GM21529 (cell line): ENCODE measurements at regions not wholly inside any gene's neighbourhood (a gene's known extent, or its start where the extent isn't known, plus 50 kb on each side); places are given as distances from the start of the nearest gene placed in this dataset.
"Not testable (repeated sequence)": the region's sequence is repeated elsewhere in the genome, so short reads cannot be mapped to it uniquely, and the experiment has no call there.

Experiments
- ATAC-seq: cut with Tn5 transposase; IDR thresholded peaks from one replicate; pipeline ENCODE4 v1.9.1; 2021; ENCODE audit not compliant: unreplicated experiment

- no peak for ATAC-seq
These were observed 1223.2 kb upstream of the TMEM132C start for GRCh38 chr12:127043731-127044130.

DNA sequence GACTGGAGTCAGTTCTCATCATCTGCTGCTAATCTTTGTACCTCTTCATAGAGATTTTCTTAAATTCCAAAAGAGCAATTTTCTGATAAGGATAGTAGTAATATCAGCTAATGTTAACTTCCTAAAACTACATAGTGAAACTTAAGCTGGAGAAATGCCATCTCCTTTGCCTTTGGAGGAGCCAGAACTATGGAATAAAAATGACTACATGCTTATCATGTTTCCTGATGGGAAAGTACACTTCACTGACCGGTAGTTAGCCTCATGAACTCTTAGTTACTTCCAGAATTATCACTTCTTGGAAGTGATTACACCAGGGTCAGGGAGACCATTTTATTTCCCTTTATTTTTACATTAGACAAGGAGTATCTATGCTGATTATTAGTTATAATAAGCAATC is 1222.1 kb upstream of the TMEM132C start:
- ATAC-seq, result no peak

DNA sequence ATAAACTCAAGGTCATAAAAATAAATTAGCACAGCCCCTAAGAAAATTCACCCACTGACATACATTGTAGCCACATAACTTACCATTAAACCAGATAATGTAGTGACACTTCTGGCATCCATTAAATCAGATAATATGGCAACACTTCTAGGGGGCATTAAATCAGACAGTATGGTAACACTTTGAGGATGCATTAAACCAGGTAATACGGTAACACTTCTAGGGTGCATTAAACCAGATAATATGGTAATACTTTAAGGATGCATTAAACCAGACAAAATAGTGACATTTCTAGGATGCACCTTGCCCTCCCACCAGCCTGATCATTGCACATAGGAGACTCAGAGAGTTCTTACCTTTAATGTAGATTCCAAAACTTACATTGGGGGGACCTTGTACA is 1220.5 kb upstream of the TMEM132C start:
- no peak for ATAC-seq

- ATAC-seq, result no peak
These were observed 1218.9 kb upstream of the TMEM132C start for GRCh38 chr12:127048057-127048456.

DNA sequence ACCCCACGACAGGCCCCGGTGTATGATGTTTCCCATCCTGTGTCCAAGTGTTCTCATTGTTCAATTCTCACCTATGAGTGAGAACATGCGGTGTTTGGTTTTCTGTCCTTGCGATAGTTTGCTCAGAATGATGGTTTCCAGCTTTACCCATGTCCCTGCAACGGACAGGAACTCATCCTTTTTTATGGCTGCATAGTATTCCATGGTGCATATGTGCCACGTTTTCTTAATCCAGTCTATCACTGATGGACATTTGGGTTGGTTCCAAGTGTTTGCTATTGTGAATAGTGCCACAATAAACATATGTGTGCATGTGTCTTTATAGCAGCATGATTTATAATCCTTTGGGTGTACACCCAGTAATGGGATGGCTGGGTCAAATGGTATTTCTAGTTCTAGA is 1218.4 kb upstream of the TMEM132C start:
- ATAC-seq, result not testable (repeated sequence)

DNA sequence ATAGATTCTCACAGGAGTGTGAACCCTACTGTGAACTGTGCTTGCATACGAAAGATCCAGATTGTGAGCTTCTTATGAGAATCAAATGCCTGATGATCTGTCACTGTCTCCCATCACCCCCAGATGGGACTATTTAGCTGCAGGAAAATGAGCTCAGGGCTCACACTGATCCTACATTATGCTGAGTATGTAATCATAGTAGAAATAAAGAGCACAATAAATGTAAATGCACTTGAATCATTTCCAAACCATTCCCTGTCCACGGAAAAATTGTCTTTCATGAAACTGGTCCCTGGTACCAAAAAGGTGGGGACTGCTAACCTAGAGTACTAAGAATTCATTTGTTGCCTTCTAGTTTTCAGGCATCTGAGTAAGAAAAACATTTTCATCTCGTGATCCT is 1215.8 kb upstream of the TMEM132C start:
- ATAC-seq, result no peak

- no peak for ATAC-seq
These were observed 1214.3 kb upstream of the TMEM132C start for GRCh38 chr12:127052511-127053232.

DNA sequence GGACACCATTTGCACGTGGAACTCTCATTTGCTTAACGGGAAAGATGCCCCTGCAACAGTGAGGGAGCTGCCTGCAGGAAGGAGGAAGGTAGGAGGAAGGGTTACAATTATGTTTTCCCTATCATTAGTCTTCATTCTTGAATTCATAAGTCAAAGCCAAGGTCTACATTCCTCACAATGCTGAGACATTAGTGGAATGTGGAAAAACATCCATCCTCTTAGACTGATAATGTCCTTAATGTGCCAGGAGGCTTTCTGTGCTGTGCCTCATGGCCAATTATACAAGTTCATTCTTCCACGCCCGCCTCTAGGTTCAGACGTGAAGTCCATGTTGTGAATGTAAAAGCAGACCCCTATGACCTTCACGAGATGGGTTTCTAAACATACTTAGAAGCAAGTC is 1212.4 kb upstream of the TMEM132C start:
- ATAC-seq, result no peak

GRCh38 chr12:127060310-127060847 is 1206.6 kb upstream of the TMEM132C start:
- no peak for ATAC-seq

DNA sequence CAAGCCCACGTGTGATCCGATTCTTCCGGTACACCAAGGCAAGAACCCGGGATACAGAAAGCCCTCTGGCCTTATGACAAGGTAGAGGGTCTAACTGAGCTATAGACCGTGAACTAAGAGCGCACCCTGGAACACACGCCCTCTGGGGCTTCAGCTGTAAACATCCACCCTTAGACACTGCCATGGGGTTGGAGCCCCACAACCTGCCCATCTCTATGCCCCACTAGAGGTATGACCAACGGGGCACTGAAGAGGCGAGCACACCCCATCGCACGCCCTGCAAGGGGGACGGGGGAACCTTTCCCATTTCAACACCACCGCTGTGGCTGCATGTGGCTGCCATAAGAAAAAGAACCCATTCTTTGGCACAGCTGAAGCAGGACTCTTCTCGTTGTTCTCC is 1206.0 kb upstream of the TMEM132C start:
- ATAC-seq, result no peak

DNA sequence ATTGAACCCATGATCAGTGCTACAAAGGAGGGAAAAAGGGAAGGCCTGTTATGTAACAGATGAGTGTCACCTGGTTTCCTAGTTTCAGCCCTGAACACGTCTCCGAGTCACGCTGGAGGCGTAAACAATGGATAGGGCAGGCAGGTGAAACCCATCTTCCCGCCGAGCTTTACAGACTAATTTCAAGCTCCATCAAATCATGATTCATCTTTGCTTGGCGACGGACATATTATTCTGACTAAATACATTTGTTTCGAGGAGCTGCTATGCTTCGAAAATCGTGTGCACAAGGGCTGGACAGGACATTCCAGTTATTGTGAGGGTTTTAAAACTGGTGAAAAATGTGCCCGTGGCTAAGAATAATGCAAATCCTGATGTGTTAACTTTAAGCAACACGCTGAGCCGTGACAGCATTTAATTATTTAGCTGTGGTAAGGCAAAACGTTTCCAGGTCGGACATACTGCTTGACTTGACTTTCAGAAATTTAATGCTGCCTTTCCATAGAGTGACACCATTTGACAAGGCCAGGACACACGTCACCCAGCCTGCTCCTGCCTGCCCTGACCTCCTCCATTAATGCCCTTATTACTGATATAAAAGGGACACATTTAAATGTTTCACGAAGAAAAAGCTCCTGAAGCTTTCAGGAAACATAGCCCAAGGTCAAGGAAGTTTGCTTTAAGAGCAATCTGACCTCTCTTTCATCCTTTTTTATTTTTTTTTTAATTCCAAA is 1203.5 kb upstream of the TMEM132C start:
- ATAC-seq, result no peak

DNA sequence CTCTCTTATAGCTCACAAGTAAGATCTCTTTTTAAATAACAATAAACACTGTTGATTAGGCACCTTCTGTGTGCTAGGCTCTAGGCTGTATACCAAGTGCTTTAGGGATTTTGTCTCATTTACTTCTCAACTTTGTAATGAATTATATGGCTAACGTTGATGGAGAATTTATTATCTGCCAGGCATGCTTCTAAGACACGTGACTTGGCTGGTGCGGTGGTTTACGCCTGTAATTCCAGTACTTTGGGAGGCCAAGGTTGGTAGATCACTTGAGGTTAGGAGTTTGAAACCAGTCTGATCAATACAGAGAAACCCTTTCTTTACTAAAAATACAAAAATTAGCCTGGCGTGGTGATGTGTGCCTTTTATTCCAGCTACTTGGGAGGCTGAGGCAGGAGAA is 1202.8 kb upstream of the TMEM132C start:
- ATAC-seq, result no peak

GRCh38 chr12:127065595-127065994 is 1201.4 kb upstream of the TMEM132C start:
- no peak for ATAC-seq

DNA sequence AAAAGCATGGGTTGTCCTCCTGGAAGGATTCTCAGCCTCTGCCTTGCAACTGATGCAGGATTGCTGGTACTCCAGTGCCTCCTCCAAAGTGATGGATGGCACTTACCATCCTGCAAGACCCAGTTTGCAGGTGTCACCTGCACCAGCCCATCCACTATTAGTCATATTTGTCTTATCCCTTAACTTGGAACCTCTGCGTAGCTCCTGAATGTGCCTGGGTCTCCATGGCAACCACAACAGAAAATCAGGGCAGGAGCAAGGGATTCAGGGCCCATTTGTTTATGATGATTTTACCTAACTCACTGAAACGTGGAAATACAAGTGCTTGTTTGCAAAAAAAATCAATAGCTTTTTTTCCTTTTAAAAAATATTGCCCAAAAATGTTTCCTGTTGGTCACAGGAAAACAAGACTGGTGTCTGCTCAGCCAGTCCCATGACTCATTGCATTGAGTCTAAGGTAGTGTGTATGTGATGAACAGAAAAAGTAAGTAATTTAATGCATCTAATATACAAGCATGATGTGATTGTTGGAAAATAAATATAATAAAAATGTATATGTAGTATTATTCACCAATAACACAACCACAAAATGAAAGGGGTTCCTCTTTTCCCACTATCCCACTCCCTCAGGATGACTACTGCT is 1196.3 kb upstream of the TMEM132C start:
- no peak for ATAC-seq

DNA sequence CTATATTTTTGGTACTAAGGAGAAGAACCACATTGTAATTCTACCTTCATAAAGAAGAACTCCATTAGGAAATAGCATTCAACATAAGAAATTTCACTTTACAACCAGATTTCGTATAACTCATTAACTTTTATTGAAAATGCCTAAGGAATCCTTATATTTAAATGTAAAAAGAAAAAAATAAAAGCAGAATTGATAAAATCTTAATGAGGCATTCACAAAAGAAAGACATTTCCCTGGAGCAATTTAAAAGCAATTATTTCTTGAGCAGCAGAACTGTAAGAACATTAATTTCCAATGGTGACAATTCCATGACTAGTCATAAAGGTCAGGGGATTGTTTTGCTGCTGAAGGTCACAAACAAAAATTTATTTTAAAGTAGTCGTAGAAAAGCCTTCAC is 1192.8 kb upstream of the TMEM132C start:
- no peak for ATAC-seq

DNA sequence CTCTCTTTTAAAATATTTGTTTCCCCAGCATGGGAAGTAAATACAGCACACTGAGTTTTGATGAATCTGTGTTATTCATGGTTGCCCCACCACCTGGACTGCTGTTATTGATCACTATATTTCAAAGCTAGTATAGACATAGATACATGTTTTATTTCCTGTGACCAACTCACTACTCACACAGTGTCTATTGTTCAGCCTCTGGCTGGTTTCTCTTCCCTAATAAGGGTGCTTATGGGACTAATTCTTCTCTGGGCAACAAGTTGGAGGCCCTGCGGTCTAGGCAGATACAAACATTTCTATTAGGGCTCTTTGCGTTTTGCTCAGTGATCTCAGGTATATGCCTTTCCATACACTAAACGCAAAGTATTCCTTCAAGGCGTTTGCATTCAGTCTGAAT is 1191.0 kb upstream of the TMEM132C start:
- ATAC-seq, result no peak

DNA sequence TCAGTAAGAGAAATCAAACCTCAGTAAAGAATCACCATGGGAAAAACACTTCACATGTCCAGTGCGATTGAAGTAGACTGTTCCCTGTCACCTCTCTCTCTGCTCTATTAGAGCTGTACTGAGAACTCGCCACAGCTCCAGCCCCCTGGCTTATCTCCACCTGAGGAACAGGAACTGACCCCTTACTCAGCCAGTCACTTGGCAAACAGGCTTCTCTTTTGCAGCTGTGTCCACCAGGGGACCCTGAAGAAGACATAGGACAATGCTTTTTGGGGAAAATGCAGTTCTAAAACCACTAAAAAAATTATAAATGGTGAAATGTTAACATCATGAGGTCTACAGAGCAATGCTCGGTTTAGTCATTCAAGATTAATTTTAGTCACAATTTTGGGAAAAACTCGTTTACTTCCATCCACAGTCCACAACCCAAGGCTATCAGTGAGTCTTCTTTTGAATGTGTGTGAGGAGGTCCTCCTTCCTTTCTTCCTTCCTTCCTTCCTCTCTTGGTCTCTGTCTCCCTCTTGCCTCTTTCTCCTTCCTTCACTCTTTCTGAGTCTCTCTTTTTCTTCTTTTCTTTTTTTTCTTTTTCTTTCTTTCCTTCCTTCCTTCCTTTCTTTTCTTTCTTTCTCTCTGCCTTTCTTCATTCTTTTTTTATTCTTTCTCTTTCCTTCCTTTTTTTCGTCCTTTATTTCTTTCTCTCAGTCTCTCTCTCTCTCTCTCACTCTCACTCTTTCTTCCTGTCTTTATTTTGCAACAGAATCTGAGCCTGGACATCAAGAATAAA is 1189.5 kb upstream of the TMEM132C start:
- ATAC-seq, result no peak

DNA sequence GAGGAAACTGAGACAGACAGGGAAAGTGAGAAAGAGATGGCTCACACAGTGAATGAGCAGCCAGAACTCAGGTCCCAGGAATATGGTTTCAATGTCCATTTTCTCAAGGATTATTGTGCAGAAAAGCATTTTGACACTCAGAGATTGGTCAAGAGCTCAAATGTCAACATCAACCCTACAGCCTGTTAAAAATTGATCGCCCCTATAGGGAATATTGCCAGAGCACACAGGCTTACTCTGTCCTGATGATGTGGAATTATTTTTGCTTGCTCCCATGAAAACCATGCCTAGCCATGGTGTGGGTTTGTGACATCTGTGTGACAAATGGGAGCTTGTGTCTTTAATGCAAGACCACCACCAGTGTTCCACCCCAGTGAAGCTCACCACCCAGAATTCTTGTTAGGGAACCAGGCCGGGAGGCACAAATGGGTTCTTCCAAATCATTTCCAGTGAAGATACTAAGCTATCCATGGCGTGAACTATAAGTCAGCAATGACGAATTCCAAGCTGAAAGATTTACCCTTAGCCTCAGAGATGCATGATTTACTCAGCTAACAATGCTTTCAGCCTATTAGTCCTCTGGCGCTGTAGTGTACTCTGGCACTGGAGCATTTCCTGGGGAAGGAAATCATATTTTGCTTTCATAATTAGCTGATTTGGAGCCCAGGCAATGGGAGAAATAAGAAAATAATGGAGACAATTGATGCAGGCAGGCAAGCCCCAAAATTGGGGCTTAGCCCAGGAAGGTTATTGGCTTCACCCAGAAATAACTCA is 1188.2 kb upstream of the TMEM132C start:
- ATAC-seq, result no peak

GRCh38 chr12:127079636-127080035 is 1187.3 kb upstream of the TMEM132C start:
- no peak for ATAC-seq

- no peak for ATAC-seq
These were observed 1185.9 kb upstream of the TMEM132C start for GRCh38 chr12:127081058-127081457.
